Fibroblast of the conjunctiva (primary cell): ENCODE measurements at regions not wholly inside any gene's neighbourhood (a gene's known extent, or its start where the extent isn't known, plus 50 kb on each side); places are given as distances from the start of the nearest gene placed in this dataset.

Experiments used
- DNase-seq: peaks from one replicate; pipeline ENCODE4 v3.0.0-alpha.2; 2010; ENCODE audit warnings: low read depth

- DNase-seq: no peak
These were observed 163.3 kb upstream of the ZEB2 start for GRCh38 chr2:144683107-144683753.

- no peak for DNase-seq
These were observed 162.3 kb upstream of the ZEB2 start for GRCh38 chr2:144682248-144682647.

GRCh38 chr2:144681389-144681788 lies 161.5 kb upstream of the ZEB2 start:
- DNase-seq: no peak

GRCh38 chr2:144679942-144680341 lies 160.0 kb upstream of the ZEB2 start:
- DNase-seq: no peak

GRCh38 chr2:144678736-144679135 lies 158.8 kb upstream of the ZEB2 start:
- no peak for DNase-seq

- no peak for DNase-seq
These were observed 155.8 kb upstream of the ZEB2 start for GRCh38 chr2:144675731-144676130.

GRCh38 chr2:144675331-144675730 lies 155.4 kb upstream of the ZEB2 start:
- no peak for DNase-seq

GRCh38 chr2:144674071-144674470 lies 154.2 kb upstream of the ZEB2 start:
- no peak for DNase-seq

GRCh38 chr2:144673456-144673855 lies 153.5 kb upstream of the ZEB2 start:
- DNase-seq: no peak

GRCh38 chr2:144671695-144672455 lies 152.0 kb upstream of the ZEB2 start:
- DNase-seq: no peak

- no peak for DNase-seq
These were observed 150.8 kb upstream of the ZEB2 start for GRCh38 chr2:144670738-144671137.

- DNase-seq: no peak
These were observed 150.2 kb upstream of the ZEB2 start for GRCh38 chr2:144670080-144670479.

- no peak for DNase-seq
These were observed 149.5 kb upstream of the ZEB2 start for GRCh38 chr2:144669196-144669987.

GRCh38 chr2:144668493-144669110 lies 148.7 kb upstream of the ZEB2 start:
- no peak for DNase-seq

- DNase-seq: no peak
These were observed 146.1 kb upstream of the ZEB2 start for GRCh38 chr2:144666032-144666431.

- DNase-seq: no peak
These were observed 143.3 kb upstream of the ZEB2 start for GRCh38 chr2:144663207-144663606.

GRCh38 chr2:144660518-144661316 lies 140.8 kb upstream of the ZEB2 start:
- no peak for DNase-seq

- DNase-seq: peak; percentile 75
These were observed 139.9 kb upstream of the ZEB2 start for GRCh38 chr2:144659731-144660275.

GRCh38 chr2:144654523-144654922 lies 134.6 kb upstream of the ZEB2 start:
- DNase-seq: no peak

- no peak for DNase-seq
These were observed 131.0 kb upstream of the ZEB2 start for GRCh38 chr2:144650907-144651306.

- DNase-seq: no peak
These were observed 129.0 kb upstream of the ZEB2 start for GRCh38 chr2:144648837-144649465.
